AG04450 (cell line): ENCODE measurements at regions not wholly inside any gene's neighbourhood (a gene's known extent, or its start where the extent isn't known, plus 50 kb on each side); places are given as distances from the start of the nearest gene placed in this dataset.

Experiments
- CTCF ChIA-PET: fragments of 300-600, 350-600 bp; formaldehyde crosslinking; extraction: SDS; loops from one replicate; lab custom pipeline; 2022; ENCODE audit warnings: antibody characterized with exemption, inconsistent platforms; lab: Charles Lee
- POLR2A ChIA-PET: fragments of 350-600 bp; formaldehyde crosslinking; extraction: SDS; loops from one replicate; lab custom pipeline; 2021; ENCODE audit warnings: antibody characterized with exemption, inconsistent platforms; lab: Yijun Ruan, JAX
- DNase-seq: peaks from one replicate; pipeline ENCODE4 v3.0.0-alpha.2; 2011; ENCODE audit warnings: low read depth, low spot score
- H3K27ac ChIP-seq: one replicate; pipeline ENCODE4 v1.5.1; 2012; ENCODE audit warnings: low read depth, low read length, control low read depth
- H3K27me3 ChIP-seq: one replicate; pipeline ENCODE4 v1.6.0; 2012; ENCODE audit warnings: low read length; ENCODE audit not compliant: control insufficient read depth, insufficient read depth
- H3K4me3 ChIP-seq: 2 replicates; pipeline ENCODE4 v1.5.1; 2011; ENCODE audit warnings: mild to moderate bottlenecking, low read depth, low read length, control low read depth
- H3K9me3 ChIP-seq: 2 replicates; pipeline ENCODE4 v1.5.1; 2012; ENCODE audit warnings: low read length; ENCODE audit not compliant: control insufficient read depth, insufficient read depth
- CTCF ChIP-seq: IDR thresholded peaks from 2 replicates; pipeline ENCODE4 v1.5.1; 2011; ENCODE audit warnings: low read depth, low read length, control low read depth, inconsistent platforms

- DNase-seq = no peak
- peaks cover 4% of the 10 kb centered on the region for H3K9me3 ChIP-seq
- H3K4me3 ChIP-seq = no peak overlapping the region
- no peak overlapping the region for H3K27ac ChIP-seq
- no peak for TF ChIP-seq CTCF
- CTCF ChIA-PET = no interaction called here
- H3K27me3 ChIP-seq = peaks cover 5% of the 10 kb centered on the region
- POLR2A ChIA-PET = no interaction called here
Measured at GRCh38 chr3:193954752-193955151, 181.2 kb upstream of the HES1 start.

- Histone ChIP-seq H3K27ac (no peak overlapping the region), H3K27me3 (peaks cover 10% of the 10 kb centered on the region), H3K9me3 (peaks cover 4% of the 10 kb centered on the region), H3K4me3 (no peak overlapping the region)
- TF ChIP-seq CTCF = no peak
- ChIA-PET CTCF (no interaction called here), POLR2A (no interaction called here)
- DNase-seq = no peak
Measured at GRCh38 chr3:193955719-193956118, 180.2 kb upstream of the HES1 start.

GRCh38 chr3:193959861-193960260 is 176.1 kb upstream of the HES1 start:
- peaks cover 4% of the 10 kb centered on the region for H3K9me3 ChIP-seq
- no peak for DNase-seq
- H3K27me3 ChIP-seq = peaks cover 24% of the 10 kb centered on the region
- no peak overlapping the region for H3K4me3 ChIP-seq
- ChIA-PET POLR2A (no interaction called here), CTCF (interaction anchor here (0.7 kb wide), 1 partner anchor 11 kb away, joined by 3 read pairs; no protein-coding TSS in a partner anchor)
- H3K27ac ChIP-seq = no peak overlapping the region
- TF ChIP-seq CTCF = no peak

GRCh38 chr3:193960487-193961274 is 175.3 kb upstream of the HES1 start:
- ChIA-PET CTCF (no interaction called here), POLR2A (no interaction called here)
- Histone ChIP-seq H3K9me3 (peaks cover 2% of the 10 kb centered on the region), H3K27me3 (peaks cover 27% of the 10 kb centered on the region), H3K4me3 (no peak overlapping the region), H3K27ac (no peak overlapping the region)
- no peak for DNase-seq
- TF ChIP-seq CTCF = no peak

GRCh38 chr3:193962986-193963685 is 172.8 kb upstream of the HES1 start:
- H3K4me3 ChIP-seq = no peak overlapping the region
- no peaks in the 10 kb centered on the region for H3K9me3 ChIP-seq
- POLR2A ChIA-PET = no interaction called here
- H3K27me3 ChIP-seq = peaks cover 32% of the 10 kb centered on the region
- no peak for DNase-seq
- TF ChIP-seq CTCF = no peak
- CTCF ChIA-PET = no interaction called here
- no peak overlapping the region for H3K27ac ChIP-seq
